GM23338 (cell line): ENCODE measurements at regions not wholly inside any gene's neighbourhood (a gene's known extent, or its start where the extent isn't known, plus 50 kb on each side); places are given as distances from the start of the nearest gene placed in this dataset.

ENCODE experiments used
- ATAC-seq: fragments of 200-7000 bp; cut with Tn5 transposase; 3 replicates; pipeline ENCODE4 v1.9.1; 2020
- DNase-seq: peaks from one replicate; pipeline ENCODE4 v3.0.0-alpha.2; 2015; ENCODE audit warnings: low spot score
- H2AFZ ChIP-seq: fragments of 200-600 bp; sonication (generic); 2 replicates; pipeline ENCODE4 v1.8.0; 2016; ENCODE audit warnings: antibody characterized with exemption, mild to moderate bottlenecking, moderate library complexity
- H3F3A ChIP-seq: fragments of 200-600 bp; sonication (generic); replicated peaks from 2 replicates; pipeline ENCODE4 v1.8.0; 2017; ENCODE audit warnings: antibody characterized with exemption, mixed run types, low read depth
- H3K27ac ChIP-seq: fragments of 200-600 bp; sonication (generic); 2 replicates; pipeline ENCODE4 v1.6.1; 2016; ENCODE audit warnings: low read depth
- H3K27me3 ChIP-seq: fragments of 200-600 bp; sonication (generic); 2 replicates; pipeline ENCODE4 v1.8.0; 2016; ENCODE audit warnings: mild to moderate bottlenecking, mixed run types, moderate library complexity; ENCODE audit not compliant: insufficient read depth
- H3K36me3 ChIP-seq: fragments of 200-600 bp; sonication (generic); 2 replicates; pipeline ENCODE4 v1.8.0; 2016; ENCODE audit warnings: mild to moderate bottlenecking; ENCODE audit not compliant: insufficient read depth
- H3K4me1 ChIP-seq: fragments of 200-600 bp; sonication (generic); 2 replicates; pipeline ENCODE4 v1.8.0; 2016; ENCODE audit warnings: mild to moderate bottlenecking, moderate library complexity; ENCODE audit not compliant: insufficient read depth
- H3K4me2 ChIP-seq: fragments of 200-600 bp; sonication (generic); 2 replicates; pipeline ENCODE4 v1.7.1; 2017; ENCODE audit warnings: mixed run types
- H3K4me3 ChIP-seq: fragments of 200-600 bp; sonication (generic); 2 replicates; pipeline ENCODE4 v1.6.1; 2016; ENCODE audit warnings: mixed run types
- H3K79me2 ChIP-seq: fragments of 200-600 bp; sonication (generic); replicated peaks from 2 replicates; pipeline ENCODE4 v1.8.0; 2017; ENCODE audit warnings: mild to moderate bottlenecking; ENCODE audit not compliant: insufficient read depth
- H3K9me2 ChIP-seq: fragments of 200-600 bp; sonication (generic); 2 replicates; pipeline ENCODE4 v1.8.0; 2017; ENCODE audit not compliant: insufficient read depth
- H4K20me1 ChIP-seq: fragments of 200-600 bp; sonication (generic); replicated peaks from 2 replicates; pipeline ENCODE4 v1.8.0; 2017; ENCODE audit warnings: mild to moderate bottlenecking; ENCODE audit not compliant: insufficient read depth
- H3K27ac Mint-ChIP-seq: 2 replicates; pipeline ENCODE4 v1.8.0; 2020; ENCODE audit warnings: inconsistent platforms, mild to moderate bottlenecking, moderate library complexity, mixed read lengths
- H3K27me3 Mint-ChIP-seq: 3 replicates; pipeline ENCODE4 v1.8.0; 2022; ENCODE audit warnings: low read depth, mild to moderate bottlenecking, moderate library complexity, mixed read lengths, inconsistent platforms; ENCODE audit not compliant: insufficient read depth, poor library complexity
- H3K36me3 Mint-ChIP-seq: 3 replicates; pipeline ENCODE4 v1.8.0; 2021; ENCODE audit warnings: low read depth, mild to moderate bottlenecking, inconsistent platforms, moderate library complexity, mixed read lengths
- H3K4me1 Mint-ChIP-seq: 3 replicates; pipeline ENCODE4 v1.8.0; 2020; ENCODE audit warnings: mild to moderate bottlenecking, inconsistent platforms, mixed read lengths
- H3K4me3 Mint-ChIP-seq: 3 replicates; pipeline ENCODE4 v1.8.0; 2021; ENCODE audit warnings: moderate library complexity, mild to moderate bottlenecking, inconsistent platforms, mixed read lengths
- H3K9me3 Mint-ChIP-seq: 3 replicates; pipeline ENCODE4 v1.8.0; 2020; ENCODE audit warnings: moderate library complexity, mild to moderate bottlenecking, inconsistent platforms, mixed read lengths
- CREB1 ChIP-seq: fragments of 250-450 bp; sonication (Bioruptor Pico); IDR thresholded peaks from 2 replicates; pipeline ENCODE4 v1.5.0; 2020; ENCODE audit warnings: low read depth, mild to moderate bottlenecking, moderate library complexity
- EZH2 ChIP-seq: fragments of 200-600 bp; sonication (generic); IDR thresholded peaks from one replicate; pipeline ENCODE4 v1.8.0; 2017; ENCODE audit warnings: antibody characterized with exemption, mild to moderate bottlenecking, low read depth; ENCODE audit not compliant: unreplicated experiment
- EZH2phosphoT487 ChIP-seq: fragments of 200-600 bp; sonication (generic); IDR thresholded peaks from one replicate; pipeline ENCODE4 v1.8.1; 2018; ENCODE audit warnings: antibody characterized with exemption; ENCODE audit not compliant: unreplicated experiment
- JUNB ChIP-seq: IDR thresholded peaks from one replicate; pipeline ENCODE4 v1.6.1; 2016; ENCODE audit warnings: antibody characterized with exemption; ENCODE audit not compliant: unreplicated experiment
- NANOG ChIP-seq: IDR thresholded peaks from 2 replicates; pipeline ENCODE4 v1.6.1; 2016; ENCODE audit warnings: antibody characterized with exemption, borderline replicate concordance
- POLR2AphosphoS5 ChIP-seq: IDR thresholded peaks from 2 replicates; pipeline ENCODE4 v1.6.1; 2016; ENCODE audit warnings: antibody characterized with exemption, low read depth
- STAT1 ChIP-seq: IDR thresholded peaks from one replicate; pipeline ENCODE4 v1.6.1; 2016; ENCODE audit warnings: antibody characterized with exemption; ENCODE audit not compliant: unreplicated experiment
- ZNF114 ChIP-seq: fragments of 250-450 bp; sonication (Bioruptor Pico); IDR thresholded peaks from 2 replicates; pipeline ENCODE4 v1.5.0; 2020; ENCODE audit warnings: mild to moderate bottlenecking, moderate library complexity
- ZNF331 ChIP-seq: fragments of 250-450 bp; sonication (Bioruptor Pico); IDR thresholded peaks from 2 replicates; pipeline ENCODE4 v1.5.0; 2020; ENCODE audit warnings: low read depth, mild to moderate bottlenecking, moderate library complexity
- TF ChIP-seq, protein P1 (sequence below): fragments of 250-450 bp; sonication (Bioruptor Pico); IDR thresholded peaks from 2 replicates; pipeline ENCODE4 v1.5.0; 2020; ENCODE audit warnings: mild to moderate bottlenecking, moderate library complexity
- TF ChIP-seq, protein P2 (sequence below): IDR thresholded peaks from one replicate; pipeline ENCODE4 v1.6.1; 2018; ENCODE audit warnings: antibody characterized with exemption; ENCODE audit not compliant: unreplicated experiment
- TF ChIP-seq, protein P3 (sequence below), 2 experiments: fragments of 200-600 bp in 1 of 2; sonication (generic) in 1 of 2; conservative IDR thresholded peaks; 2 replicates each; pipeline versions ENCODE4 v1.5.1 to v1.6.1; 2016 to 2017; ENCODE audit warnings: antibody characterized with exemption in 2 of 2, low read depth in 2 of 2, mild to moderate bottlenecking in 2 of 2, moderate library complexity in 1 of 2
- TF ChIP-seq, protein P4 (sequence below): IDR thresholded peaks from 2 replicates; pipeline ENCODE4 v1.6.1; 2016; ENCODE audit warnings: antibody characterized with exemption

DNA sequence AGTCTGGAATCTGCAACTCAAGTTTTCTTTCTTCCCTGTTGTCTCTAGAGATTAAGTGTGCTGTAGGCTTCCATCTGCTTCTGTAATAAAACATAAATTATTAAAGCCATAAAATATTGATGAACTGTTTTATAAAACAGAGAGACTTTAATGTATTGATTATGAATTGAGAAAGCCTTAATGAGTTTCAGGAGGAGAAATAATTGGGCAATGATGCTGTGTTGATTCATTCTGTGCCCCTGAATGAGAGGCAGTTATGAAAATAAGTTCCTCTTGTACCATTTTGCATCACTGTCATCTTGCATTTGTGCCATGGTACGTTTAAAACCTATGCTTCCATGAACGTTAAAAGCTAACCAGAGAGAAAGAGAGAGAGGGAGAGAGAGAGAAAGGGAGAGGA, 194.1 kb upstream of the LARGE1 start:
- H3K36me3 Mint-ChIP-seq, result no peaks in the 10 kb centered on the region
- H3K27me3 Mint-ChIP-seq, result peaks cover 8% of the 10 kb centered on the region

More for the DNA sequence above, 194.1 kb upstream of the LARGE1 start:
- H3K4me3 ChIP-seq, result no peak overlapping the region
- no peak overlapping the region for H3K4me2 ChIP-seq
- peaks cover 3% of the 10 kb centered on the region; the same call in 1 of the 2 replicates for H3K9me2 ChIP-seq
- no peaks in the 10 kb centered on the region for H3K79me2 ChIP-seq
- no peak overlapping the region for H2AFZ ChIP-seq
- H3K36me3 ChIP-seq, result no peaks in the 10 kb centered on the region
- 0 out of 2 replicates have a peak, but pooled peaks cover 4% of the 10 kb centered on the region for H3K4me1 ChIP-seq
- H3K9me3 Mint-ChIP-seq, result peaks cover 24% of the 10 kb centered on the region
- H3F3A ChIP-seq, result no peaks in the 10 kb centered on the region
- ATAC-seq (no peak), DNase-seq (no peak)
- no peaks in the 10 kb centered on the region for H3K27me3 ChIP-seq
- no peak overlapping the region for H3K27ac Mint-ChIP-seq
- H3K4me3 Mint-ChIP-seq, result no peak overlapping the region
- H3K4me1 Mint-ChIP-seq, result no peaks in the 10 kb centered on the region
- H3K27ac ChIP-seq, result no peak overlapping the region
- H4K20me1 ChIP-seq, result no peaks in the 10 kb centered on the region
- TF ChIP-seq, protein P1, sequence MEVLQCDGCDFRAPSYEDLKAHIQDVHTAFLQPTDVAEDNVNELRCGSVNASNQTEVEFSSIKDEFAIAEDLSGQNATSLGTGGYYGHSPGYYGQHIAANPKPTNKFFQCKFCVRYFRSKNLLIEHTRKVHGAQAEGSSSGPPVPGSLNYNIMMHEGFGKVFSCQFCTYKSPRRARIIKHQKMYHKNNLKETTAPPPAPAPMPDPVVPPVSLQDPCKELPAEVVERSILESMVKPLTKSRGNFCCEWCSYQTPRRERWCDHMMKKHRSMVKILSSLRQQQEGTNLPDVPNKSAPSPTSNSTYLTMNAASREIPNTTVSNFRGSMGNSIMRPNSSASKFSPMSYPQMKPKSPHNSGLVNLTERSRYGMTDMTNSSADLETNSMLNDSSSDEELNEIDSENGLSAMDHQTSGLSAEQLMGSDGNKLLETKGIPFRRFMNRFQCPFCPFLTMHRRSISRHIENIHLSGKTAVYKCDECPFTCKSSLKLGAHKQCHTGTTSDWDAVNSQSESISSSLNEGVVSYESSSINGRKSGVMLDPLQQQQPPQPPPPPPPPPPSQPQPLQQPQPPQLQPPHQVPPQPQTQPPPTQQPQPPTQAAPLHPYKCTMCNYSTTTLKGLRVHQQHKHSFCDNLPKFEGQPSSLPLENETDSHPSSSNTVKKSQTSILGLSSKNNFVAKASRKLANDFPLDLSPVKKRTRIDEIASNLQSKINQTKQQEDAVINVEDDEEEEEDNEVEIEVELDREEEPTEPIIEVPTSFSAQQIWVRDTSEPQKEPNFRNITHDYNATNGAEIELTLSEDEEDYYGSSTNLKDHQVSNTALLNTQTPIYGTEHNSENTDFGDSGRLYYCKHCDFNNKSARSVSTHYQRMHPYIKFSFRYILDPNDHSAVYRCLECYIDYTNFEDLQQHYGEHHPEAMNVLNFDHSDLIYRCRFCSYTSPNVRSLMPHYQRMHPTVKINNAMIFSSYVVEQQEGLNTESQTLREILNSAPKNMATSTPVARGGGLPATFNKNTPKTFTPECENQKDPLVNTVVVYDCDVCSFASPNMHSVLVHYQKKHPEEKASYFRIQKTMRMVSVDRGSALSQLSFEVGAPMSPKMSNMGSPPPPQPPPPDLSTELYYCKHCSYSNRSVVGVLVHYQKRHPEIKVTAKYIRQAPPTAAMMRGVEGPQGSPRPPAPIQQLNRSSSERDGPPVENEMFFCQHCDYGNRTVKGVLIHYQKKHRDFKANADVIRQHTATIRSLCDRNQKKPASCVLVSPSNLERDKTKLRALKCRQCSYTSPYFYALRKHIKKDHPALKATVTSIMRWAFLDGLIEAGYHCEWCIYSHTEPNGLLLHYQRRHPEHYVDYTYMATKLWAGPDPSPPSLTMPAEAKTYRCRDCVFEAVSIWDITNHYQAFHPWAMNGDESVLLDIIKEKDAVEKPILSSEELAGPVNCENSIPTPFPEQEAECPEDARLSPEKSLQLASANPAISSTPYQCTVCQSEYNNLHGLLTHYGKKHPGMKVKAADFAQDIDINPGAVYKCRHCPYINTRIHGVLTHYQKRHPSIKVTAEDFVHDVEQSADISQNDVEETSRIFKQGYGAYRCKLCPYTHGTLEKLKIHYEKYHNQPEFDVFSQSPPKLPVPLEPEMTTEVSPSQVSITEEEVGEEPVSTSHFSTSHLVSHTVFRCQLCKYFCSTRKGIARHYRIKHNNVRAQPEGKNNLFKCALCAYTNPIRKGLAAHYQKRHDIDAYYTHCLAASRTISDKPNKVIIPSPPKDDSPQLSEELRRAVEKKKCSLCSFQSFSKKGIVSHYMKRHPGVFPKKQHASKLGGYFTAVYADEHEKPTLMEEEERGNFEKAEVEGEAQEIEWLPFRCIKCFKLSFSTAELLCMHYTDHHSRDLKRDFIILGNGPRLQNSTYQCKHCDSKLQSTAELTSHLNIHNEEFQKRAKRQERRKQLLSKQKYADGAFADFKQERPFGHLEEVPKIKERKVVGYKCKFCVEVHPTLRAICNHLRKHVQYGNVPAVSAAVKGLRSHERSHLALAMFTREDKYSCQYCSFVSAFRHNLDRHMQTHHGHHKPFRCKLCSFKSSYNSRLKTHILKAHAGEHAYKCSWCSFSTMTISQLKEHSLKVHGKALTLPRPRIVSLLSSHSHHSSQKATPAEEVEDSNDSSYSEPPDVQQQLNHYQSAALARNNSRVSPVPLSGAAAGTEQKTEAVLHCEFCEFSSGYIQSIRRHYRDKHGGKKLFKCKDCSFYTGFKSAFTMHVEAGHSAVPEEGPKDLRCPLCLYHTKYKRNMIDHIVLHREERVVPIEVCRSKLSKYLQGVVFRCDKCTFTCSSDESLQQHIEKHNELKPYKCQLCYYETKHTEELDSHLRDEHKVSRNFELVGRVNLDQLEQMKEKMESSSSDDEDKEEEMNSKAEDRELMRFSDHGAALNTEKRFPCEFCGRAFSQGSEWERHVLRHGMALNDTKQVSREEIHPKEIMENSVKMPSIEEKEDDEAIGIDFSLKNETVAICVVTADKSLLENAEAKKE (CRISPR knock-in tag), result no peak
- TF ChIP-seq CREB1, result no peak
- TF ChIP-seq JUNB, result no peak
- TF ChIP-seq, protein P2, sequence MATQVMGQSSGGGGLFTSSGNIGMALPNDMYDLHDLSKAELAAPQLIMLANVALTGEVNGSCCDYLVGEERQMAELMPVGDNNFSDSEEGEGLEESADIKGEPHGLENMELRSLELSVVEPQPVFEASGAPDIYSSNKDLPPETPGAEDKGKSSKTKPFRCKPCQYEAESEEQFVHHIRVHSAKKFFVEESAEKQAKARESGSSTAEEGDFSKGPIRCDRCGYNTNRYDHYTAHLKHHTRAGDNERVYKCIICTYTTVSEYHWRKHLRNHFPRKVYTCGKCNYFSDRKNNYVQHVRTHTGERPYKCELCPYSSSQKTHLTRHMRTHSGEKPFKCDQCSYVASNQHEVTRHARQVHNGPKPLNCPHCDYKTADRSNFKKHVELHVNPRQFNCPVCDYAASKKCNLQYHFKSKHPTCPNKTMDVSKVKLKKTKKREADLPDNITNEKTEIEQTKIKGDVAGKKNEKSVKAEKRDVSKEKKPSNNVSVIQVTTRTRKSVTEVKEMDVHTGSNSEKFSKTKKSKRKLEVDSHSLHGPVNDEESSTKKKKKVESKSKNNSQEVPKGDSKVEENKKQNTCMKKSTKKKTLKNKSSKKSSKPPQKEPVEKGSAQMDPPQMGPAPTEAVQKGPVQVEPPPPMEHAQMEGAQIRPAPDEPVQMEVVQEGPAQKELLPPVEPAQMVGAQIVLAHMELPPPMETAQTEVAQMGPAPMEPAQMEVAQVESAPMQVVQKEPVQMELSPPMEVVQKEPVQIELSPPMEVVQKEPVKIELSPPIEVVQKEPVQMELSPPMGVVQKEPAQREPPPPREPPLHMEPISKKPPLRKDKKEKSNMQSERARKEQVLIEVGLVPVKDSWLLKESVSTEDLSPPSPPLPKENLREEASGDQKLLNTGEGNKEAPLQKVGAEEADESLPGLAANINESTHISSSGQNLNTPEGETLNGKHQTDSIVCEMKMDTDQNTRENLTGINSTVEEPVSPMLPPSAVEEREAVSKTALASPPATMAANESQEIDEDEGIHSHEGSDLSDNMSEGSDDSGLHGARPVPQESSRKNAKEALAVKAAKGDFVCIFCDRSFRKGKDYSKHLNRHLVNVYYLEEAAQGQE, result no peak
- no peak for TF ChIP-seq ZNF114 (CRISPR knock-in tag)
- TF ChIP-seq NANOG, result no peak
- TF ChIP-seq, protein P3, sequence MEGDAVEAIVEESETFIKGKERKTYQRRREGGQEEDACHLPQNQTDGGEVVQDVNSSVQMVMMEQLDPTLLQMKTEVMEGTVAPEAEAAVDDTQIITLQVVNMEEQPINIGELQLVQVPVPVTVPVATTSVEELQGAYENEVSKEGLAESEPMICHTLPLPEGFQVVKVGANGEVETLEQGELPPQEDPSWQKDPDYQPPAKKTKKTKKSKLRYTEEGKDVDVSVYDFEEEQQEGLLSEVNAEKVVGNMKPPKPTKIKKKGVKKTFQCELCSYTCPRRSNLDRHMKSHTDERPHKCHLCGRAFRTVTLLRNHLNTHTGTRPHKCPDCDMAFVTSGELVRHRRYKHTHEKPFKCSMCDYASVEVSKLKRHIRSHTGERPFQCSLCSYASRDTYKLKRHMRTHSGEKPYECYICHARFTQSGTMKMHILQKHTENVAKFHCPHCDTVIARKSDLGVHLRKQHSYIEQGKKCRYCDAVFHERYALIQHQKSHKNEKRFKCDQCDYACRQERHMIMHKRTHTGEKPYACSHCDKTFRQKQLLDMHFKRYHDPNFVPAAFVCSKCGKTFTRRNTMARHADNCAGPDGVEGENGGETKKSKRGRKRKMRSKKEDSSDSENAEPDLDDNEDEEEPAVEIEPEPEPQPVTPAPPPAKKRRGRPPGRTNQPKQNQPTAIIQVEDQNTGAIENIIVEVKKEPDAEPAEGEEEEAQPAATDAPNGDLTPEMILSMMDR (conservative IDR thresholded peaks at IDR 0.05; ENCODE audit: low read depth in 2 of 2), result no peak
- TF ChIP-seq EZH2phosphoT487, result no peak
- no peak for TF ChIP-seq EZH2
- TF ChIP-seq, protein P4, sequence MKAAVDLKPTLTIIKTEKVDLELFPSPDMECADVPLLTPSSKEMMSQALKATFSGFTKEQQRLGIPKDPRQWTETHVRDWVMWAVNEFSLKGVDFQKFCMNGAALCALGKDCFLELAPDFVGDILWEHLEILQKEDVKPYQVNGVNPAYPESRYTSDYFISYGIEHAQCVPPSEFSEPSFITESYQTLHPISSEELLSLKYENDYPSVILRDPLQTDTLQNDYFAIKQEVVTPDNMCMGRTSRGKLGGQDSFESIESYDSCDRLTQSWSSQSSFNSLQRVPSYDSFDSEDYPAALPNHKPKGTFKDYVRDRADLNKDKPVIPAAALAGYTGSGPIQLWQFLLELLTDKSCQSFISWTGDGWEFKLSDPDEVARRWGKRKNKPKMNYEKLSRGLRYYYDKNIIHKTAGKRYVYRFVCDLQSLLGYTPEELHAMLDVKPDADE, result no peak
- no peak for TF ChIP-seq STAT1
- TF ChIP-seq ZNF331 (CRISPR knock-in tag), result no peak
- TF ChIP-seq POLR2AphosphoS5, result no peak
